Mucosa of descending colon (tissue), 3 donors: ENCODE measurements at regions not wholly inside any gene's neighbourhood (a gene's known extent, or its start where the extent isn't known, plus 50 kb on each side); places are given as distances from the start of the nearest gene placed in this dataset.

ENCODE experiments used
- ATAC-seq: fragments of 200-7000 bp; cut with Tn5 transposase; one replicate; pipeline ENCODE4 v1.9.1; 2020; ENCODE audit warnings: mild to moderate bottlenecking, moderate library complexity
- DNase-seq, 3 donors: peaks; one replicate each; pipeline ENCODE4 v3.0.0-alpha.2; 2020
- H3K36me3 ChIP-seq: fragments of 200-600 bp; one replicate; pipeline ENCODE4 v1.8.0; 2021; ENCODE audit warnings: low read depth, mild to moderate bottlenecking
- H3K4me1 ChIP-seq: fragments of 200-600 bp; one replicate; pipeline ENCODE4 v1.8.0; 2021; ENCODE audit warnings: low read depth, mild to moderate bottlenecking
- H3K4me3 ChIP-seq: fragments of 200-600 bp; one replicate; pipeline ENCODE4 v1.8.0; 2021; ENCODE audit warnings: mild to moderate bottlenecking
- H3K9me3 ChIP-seq: fragments of 200-600 bp; one replicate; pipeline ENCODE4 v1.8.0; 2021; ENCODE audit warnings: mild to moderate bottlenecking
- CTCF ChIP-seq: fragments of 200-600 bp; IDR thresholded peaks from one replicate; pipeline ENCODE4 v1.8.0; 2022; ENCODE audit warnings: antibody characterized with exemption, mild to moderate bottlenecking
- intact Hi-C, 2 donors: fragments of 100-400 bp; cut with DNase I in 1 of 2; cut with micrococcal nuclease in 1 of 2; formaldehyde crosslinking; loops; one replicate each; pipeline versions ENCODE4 v1.11.0 to v1.11.1; 2022; cut with DNase I, micrococcal nuclease
- donor health status: DM: no; HTN: no; CAD: no; lungs with moderate emphysema.
- donor health status: DM: no; HTN: no; CAD: no.
- donor health status: DM: no; HTN: yes; CAD: no.

GRCh38 chr12:87384226-87384625 lies 645.0 kb downstream of the C12orf50 start:
- no peak for TF ChIP-seq CTCF
- intact Hi-C loops = no loop called here
- ATAC-seq (peak; percentile 51), DNase-seq (no peak)
- Histone ChIP-seq H3K4me3 (no peak overlapping the region), H3K4me1 (peaks cover 5% of the 10 kb centered on the region), H3K9me3 (no peaks in the 10 kb centered on the region), H3K36me3 (no peaks in the 10 kb centered on the region)

- DNase-seq = peak in 1 of 3 donors; percentile 8
- Histone ChIP-seq H3K4me1 (peaks cover 5% of the 10 kb centered on the region), H3K4me3 (no peak overlapping the region), H3K36me3 (no peaks in the 10 kb centered on the region), H3K9me3 (no peaks in the 10 kb centered on the region)
- intact Hi-C loops = no loop called here
- peak; percentile 91 for ATAC-seq
- no peak for TF ChIP-seq CTCF
Measured at GRCh38 chr12:87383680-87384079, 645.5 kb downstream of the C12orf50 start.

- Histone ChIP-seq H3K4me3 (no peak overlapping the region), H3K9me3 (no peaks in the 10 kb centered on the region), H3K4me1 (peaks cover 5% of the 10 kb centered on the region), H3K36me3 (no peaks in the 10 kb centered on the region)
- peak; percentile 90 for ATAC-seq
- DNase-seq = peak in 1 of 3 donors; percentile 4
- intact Hi-C loops = no loop called here
- no peak for TF ChIP-seq CTCF
Measured at GRCh38 chr12:87382959-87383566, 646.1 kb downstream of the C12orf50 start.

GRCh38 chr12:87382436-87382835 lies 646.8 kb downstream of the C12orf50 start:
- Histone ChIP-seq H3K4me1 (peaks cover 5% of the 10 kb centered on the region), H3K9me3 (no peaks in the 10 kb centered on the region), H3K36me3 (no peaks in the 10 kb centered on the region), H3K4me3 (no peak overlapping the region)
- ATAC-seq = no peak
- TF ChIP-seq CTCF = no peak
- intact Hi-C loops = no loop called here
- no peak for DNase-seq

GRCh38 chr12:87381742-87382141 lies 647.5 kb downstream of the C12orf50 start:
- peaks cover 5% of the 10 kb centered on the region for H3K4me1 ChIP-seq
- DNase-seq (no peak), ATAC-seq (no peak)
- no peaks in the 10 kb centered on the region for H3K36me3 ChIP-seq
- intact Hi-C loops = no loop called here
- no peak for TF ChIP-seq CTCF
- H3K9me3 ChIP-seq = no peaks in the 10 kb centered on the region
- H3K4me3 ChIP-seq = no peak overlapping the region

GRCh38 chr12:87378526-87378925 lies 650.7 kb downstream of the C12orf50 start:
- H3K4me1 ChIP-seq = no peaks in the 10 kb centered on the region
- no peaks in the 10 kb centered on the region for H3K36me3 ChIP-seq
- no peak overlapping the region for H3K4me3 ChIP-seq
- DNase-seq = no peak
- ATAC-seq = no peak
- H3K9me3 ChIP-seq = no peaks in the 10 kb centered on the region
- TF ChIP-seq CTCF = no peak
- intact Hi-C loops = no loop called here
